ENCODE measurements at regions not wholly inside any gene's neighbourhood (a gene's known extent, or its start where the extent isn't known, plus 50 kb on each side); places are given as distances from the start of the nearest gene placed in this dataset.

GRCh38 chr2:222797261-222797660 lies 63.6 kb upstream of the ACSL3 start:
- peak; percentile 20 for DNase-seq (ENCODE audit: low spot score)

DNA sequence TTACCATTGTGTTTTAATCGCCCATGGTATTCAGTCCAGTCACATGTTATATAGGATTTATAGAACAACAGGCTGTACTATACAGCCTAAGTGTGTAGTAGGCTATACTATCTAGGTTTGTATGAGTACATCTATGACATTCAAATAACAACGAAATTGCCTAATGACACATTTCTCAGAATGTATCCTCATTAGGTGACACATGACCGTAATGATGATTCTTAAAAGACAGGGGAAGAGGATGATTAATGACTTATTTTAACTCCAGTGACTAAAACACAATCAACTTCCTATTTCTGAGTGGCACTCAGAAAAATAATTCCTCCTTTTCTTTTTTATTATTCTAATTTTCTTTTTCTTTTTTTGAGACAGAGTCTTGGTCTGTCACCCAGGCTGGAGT lies 63.0 kb upstream of the ACSL3 start:
- no peak for DNase-seq (ENCODE audit: low spot score)

DNA sequence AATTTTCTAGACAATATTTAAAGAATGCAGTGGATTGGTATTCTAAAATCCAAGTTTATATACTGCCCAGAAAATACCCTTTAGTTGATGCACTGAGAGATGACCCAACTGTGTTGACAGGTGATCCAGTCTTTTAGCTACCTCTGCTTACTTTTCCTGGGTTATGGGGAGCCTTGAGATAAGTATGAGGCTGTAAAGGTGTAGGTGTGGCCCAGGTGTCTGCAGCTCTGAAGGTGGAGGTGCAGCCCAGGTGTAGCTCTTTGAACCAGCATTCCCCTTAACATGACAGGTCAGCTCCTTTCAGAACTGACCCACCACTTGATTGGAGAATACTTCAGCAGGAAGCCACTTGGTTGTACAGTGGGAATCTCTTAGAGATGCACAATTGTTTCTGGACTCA lies 62.3 kb upstream of the ACSL3 start:
- no peak for DNase-seq (ENCODE audit: low spot score)

DNA sequence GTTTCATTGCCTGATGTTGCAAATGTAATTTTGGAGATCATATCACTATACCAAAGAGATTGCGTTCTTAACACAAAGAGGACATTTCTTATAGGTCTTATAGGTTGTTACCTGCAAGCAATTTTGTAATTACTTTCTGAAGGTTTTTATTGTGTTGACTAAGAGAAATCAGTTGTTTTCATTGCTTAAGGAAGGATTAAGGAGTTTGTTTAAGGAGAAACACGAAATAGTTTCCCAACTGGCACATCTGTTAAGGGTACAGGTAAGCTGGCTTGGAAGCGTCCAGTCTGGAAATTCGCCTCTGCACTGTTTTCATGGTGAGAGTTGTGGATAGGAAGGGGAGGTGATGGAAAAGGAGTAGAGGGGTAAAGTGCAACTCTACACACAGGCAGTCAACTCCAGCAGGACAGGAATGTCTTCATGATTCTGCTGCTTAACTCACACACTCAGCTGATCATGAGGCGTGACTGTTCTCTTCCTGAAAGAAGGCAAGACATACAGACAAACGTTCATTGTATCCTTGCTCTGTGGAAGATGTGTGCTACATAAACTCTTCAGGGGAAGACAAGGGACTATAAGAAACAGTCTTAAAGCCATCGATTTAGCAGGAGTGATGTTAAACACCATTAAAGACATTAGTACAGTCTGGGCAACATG lies 61.4 kb upstream of the ACSL3 start:
- DNase-seq (ENCODE audit: low spot score) = no peak

DNA sequence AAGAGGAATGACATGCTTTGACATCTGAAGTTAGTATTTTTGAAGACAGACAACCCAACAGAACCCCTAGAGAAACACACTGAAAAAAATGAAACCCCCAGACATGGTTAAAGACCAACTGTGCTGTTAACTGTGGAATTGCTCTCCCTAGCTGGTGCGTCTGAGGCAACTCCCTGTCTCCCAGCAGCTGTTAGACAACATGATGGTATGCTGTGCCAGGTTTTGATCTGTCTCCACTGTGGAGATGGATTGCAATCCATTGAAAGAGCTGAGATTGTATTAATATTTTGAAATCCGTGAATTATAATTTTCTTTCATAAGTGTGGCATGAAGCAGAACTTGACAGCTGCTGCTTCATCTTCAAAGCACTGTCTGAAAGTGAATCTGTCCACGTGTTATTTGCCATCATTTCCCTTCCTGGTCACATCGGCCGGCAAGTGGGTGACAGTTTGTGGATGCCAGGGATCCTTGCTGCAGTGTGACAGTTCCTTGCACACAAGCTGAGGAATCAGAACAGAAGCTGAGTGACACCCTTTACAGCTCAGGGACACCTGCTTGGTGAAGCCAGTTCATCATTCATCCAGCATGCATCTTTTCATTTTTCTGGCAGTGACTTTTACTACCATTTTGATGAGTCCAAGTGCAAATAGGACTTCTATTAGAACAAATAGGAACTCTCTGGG lies 58.2 kb upstream of the ACSL3 start:
- no peak for DNase-seq (ENCODE audit: low spot score)

DNA sequence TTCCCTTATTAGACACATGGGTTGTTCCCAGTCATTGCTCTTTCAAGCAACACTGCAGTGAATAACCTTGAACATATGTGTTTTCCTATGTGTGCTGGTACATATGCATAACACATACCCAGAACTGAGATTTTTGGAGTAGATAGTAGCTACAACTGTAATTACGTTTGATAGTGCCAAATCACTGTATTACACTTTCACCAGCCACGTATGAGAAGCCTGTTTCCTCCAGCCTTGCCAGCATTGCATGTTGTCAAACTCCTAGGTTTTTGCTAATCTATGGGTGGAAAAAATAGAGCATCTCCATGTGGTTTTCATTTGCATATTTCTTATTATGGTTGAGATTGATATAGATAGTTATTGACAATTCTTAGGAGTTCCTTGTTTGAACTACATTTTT lies 56.5 kb upstream of the ACSL3 start:
- no peak for DNase-seq (ENCODE audit: low spot score)

- DNase-seq (ENCODE audit: low spot score) = peak; percentile 34
Observed at GRCh38 chr2:222805591-222806304, 55.1 kb upstream of the ACSL3 start.

GRCh38 chr2:222806526-222807137 lies 54.2 kb upstream of the ACSL3 start:
- peak; percentile 50 for DNase-seq (ENCODE audit: low spot score)

DNA sequence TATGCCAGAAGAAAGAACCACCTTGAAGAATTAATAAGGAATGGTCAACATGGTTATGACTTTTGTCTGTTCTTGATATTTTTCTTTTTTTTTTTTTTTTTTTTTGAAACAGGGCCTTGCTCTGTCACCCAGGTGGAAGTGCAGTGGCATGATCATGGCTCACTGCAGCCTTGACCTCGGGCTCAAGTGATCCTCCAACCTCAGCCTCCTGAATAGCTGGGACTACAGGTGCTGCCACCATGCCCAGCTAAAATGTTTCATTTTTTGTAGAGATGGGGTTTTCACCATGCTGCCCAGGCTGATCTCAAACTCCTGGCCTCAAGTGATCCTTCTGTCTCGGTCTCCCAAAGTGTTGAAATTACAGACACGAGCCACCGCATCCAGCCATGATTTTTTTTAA lies 53.4 kb upstream of the ACSL3 start:
- no peak for DNase-seq (ENCODE audit: low spot score)

- no peak for DNase-seq (ENCODE audit: low spot score)
Observed at GRCh38 chr2:222809582-222809981, 51.3 kb upstream of the ACSL3 start.

GRCh38 chr2:222810044-222810443 lies 50.8 kb upstream of the ACSL3 start:
- DNase-seq (ENCODE audit: low spot score) = no peak
